COR-L47 (cell line): ENCODE measurements at regions not wholly inside any gene's neighbourhood (a gene's known extent, or its start where the extent isn't known, plus 50 kb on each side); places are given as distances from the start of the nearest gene placed in this dataset.

Experiments
- DNase-seq: peaks from one replicate; lab custom pipeline; 2025; lab: John Stamatoyannopoulos, UW

DNA sequence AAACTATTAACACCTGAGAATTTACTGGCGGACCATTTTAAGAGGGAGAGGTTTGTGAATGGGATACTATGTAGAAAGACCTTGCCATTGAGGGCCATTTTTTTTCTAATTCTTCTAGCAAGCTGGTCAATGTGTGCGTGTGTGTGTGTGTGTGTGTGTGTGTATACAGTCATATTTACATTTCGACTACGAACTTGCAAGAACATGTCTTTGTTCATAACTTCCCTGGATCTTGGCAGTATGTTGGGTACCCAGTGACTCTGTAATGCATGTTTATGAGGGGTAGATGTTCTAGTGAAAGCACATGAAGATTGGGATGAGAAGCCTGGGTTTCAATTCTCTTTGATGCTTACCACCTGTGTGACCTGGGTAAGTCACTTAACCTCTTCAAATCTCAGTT, 133.6 kb downstream of the UBE2E3 start:
- DNase-seq: no peak

DNA sequence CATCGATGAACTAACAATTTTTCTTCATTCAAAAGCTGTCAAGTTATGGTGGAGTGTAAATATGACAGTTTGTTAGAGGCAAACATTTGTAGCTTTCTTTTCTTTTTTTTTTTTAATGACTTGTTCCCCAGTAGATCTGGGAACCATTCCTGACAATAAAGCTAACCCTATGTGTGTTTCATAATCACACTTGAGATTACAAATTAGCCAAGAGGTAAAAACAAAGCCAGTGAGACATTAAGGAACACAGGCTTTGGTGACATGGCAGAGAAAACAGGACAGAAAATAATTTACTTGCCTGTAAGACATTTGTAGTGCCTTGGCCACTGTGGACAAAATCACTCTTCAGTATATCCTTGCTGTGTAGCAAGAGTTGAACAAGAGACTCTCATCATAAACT, 135.9 kb downstream of the UBE2E3 start:
- DNase-seq: no peak

DNA sequence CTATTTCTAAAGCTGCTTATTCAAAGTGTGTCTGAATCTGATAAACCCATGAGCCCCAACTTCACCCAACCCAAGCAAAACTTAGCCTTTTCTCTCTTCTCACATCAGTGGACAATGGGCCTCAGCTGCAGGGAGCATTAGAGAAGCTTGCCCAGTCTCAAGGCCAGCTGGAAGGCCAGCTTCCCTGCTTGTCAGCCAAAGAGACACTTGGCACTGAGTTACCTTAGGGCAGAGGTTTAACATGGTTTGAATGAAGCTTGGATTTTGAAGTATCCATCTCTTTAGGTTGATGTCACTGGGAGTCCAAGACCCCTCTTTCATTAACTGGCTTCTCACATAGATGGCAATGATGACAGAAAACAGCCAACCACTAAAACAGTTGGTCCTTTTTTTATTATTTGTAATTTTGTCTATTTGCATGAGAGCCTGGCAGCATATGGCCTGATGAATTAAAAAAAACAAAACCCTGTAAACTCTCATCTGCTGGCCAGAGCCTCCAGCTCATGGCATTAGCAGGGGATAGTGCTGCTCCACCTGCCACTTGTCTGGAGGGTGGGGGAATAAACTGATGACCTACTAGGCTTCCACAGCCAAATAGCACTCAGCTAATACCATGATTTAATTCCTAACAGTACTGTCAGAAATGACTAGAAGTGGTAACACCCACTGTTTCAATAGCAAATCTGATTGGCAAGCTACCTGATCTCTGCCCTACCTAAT, 137.0 kb downstream of the UBE2E3 start:
- no peak for DNase-seq

DNA sequence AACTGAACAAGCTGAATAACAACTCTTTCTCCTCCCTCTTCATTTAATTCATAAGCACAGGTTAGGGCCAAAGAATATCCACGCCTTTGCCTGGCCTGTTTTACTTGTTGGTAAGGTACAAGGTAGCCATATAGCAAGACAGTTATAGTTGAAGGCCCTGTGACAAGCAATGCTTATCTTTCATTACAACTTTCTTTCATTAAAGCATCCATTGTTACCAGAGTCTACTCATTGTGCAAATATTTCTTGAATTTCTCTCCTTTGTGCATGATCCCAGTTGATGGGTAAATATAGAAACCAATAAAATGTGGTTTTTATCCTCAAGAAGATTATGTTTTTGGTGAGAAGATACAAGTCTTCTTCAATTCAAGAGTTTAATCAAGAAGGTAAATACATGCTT, 140.2 kb downstream of the UBE2E3 start:
- no peak for DNase-seq

DNA sequence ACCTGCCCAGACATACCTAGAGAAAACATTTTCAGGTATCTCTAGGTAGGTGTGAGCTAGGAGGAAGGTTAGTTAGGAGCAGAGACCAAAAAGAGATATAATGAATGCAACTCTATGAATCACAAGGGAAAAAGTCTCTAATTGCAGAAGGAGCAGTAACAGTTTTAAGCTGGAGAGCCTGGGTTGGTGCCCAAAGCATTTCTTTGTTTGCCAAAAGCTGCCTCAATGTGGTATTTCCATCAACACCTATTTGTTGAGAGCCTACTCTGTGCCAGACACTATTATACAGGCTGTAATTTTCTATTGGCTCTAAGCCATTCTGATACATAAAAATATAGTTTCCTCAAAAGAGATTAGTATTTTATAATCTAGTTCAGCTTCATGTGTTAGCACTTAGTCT, 141.6 kb downstream of the UBE2E3 start:
- DNase-seq: no peak

DNA sequence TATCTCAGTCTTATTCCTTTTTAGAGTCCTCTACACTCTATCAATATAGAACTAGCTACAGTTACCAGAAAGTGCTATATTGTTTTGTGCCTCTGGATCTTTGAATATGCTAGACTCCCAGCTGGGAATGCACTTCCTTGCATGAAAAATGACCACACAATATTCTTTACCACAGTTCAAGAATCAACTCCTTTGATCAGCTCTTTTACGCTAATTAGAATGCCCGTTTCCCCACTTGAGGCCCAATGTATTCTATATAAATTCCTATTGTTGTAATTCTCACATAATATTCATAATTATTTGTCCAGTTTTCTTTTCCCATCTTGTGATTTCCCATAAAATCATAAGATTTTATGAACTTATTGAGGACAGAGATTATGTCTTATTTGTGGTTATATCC, 142.2 kb downstream of the UBE2E3 start:
- DNase-seq: no peak

DNA sequence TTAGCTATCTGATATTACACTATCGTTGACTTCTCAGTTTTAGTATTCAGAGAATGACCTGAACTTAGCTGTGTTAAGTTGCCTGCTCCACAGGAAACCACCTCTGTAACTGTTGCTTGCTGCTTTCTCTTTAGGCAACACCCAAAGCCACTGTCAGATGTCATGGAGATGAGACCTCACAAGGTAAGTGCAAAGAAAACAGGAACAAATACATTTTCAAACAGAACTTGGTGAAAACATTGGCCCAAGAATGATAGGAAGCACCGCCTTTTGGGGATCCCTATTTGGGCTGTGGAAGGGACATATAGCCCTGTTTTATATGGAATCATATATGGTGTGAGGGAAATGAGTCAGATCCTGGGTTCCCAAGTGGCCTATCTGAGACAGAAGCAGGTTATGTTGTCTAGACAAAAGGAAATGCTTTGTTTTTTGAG, 143.4 kb downstream of the UBE2E3 start:
- DNase-seq: no peak

DNA sequence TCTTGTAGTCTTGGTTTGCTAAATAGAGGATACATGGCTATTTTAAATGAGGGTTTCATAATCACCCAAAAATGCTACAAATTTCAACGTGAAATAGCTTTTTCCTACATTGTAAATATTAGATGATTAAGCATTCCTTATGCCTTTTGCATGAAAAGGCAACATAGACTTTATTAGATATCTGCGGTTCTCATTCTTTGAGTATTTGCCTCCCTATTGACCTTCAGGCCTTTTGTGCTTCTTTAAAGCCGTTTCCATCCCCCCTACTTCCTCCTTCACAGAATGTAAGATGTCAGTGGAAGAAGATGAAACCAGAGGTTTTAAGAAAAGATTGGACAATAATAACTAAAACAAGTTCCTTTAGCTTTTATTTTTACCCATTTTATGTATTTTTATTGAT, 144.1 kb downstream of the UBE2E3 start:
- no peak for DNase-seq

DNA sequence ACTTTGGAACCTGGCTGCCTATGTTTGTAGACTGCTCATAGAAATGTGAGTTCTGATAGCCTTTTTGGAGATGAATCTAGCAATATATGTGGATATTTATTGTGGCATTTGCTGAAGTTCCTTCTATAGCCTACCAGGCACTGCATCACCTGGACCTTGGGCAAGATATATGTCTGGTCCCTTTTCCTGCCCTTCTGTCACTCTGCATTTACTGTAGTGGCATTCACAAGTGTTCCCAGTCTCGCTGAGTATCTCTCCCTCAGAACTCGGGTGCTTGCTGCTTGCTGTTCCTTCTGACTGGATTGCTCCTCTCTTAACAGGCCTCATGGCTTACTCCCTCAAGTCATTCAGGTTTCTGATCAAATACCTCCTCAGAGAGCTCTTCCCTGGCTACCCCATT, 145.0 kb downstream of the UBE2E3 start:
- DNase-seq: no peak

DNA sequence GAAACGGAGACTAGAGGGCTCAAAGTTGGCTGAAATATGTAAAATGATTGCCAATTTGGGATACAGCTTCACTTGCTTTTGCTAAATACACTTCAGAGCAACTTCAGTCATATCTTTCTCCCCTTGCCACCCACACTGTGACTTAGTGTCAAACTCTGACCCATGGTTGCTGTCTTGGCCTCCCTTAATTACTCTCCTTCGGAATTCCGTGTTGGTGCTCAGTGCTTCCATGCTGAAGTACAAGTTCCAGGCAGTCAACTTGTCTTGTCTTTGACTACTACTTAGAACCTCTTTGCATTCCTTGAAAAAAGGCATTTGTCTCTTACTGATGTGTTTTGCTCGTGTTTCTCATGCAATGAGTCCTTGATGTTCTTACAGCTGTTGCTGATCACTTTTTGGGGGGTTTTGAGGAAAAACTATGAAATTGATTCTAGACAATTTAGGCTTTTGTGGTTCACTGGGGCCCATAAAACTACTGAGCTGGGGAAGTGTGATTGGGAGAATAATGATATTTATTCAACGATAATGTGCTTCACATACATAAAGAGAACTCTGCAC, 146.0 kb downstream of the UBE2E3 start:
- DNase-seq: no peak

DNA sequence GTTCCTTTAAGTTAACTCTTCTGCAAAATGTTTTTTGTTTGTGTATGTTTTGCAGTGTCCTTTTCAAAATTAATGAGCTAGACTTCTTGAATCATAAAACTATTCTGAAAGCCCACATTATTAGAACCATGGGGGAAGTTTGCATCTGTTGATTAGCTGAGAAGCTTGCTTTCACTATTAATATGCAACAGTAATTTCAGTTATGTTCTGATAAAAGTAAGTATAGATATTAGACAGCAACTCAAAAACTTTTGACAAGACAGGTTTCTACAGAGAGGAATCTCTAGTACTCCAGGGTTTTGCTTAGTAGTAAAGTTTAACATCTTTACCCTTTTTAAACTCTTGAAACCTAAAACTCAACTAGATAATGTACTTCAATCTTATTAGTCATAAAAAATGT, 147.8 kb downstream of the UBE2E3 start:
- no peak for DNase-seq

DNA sequence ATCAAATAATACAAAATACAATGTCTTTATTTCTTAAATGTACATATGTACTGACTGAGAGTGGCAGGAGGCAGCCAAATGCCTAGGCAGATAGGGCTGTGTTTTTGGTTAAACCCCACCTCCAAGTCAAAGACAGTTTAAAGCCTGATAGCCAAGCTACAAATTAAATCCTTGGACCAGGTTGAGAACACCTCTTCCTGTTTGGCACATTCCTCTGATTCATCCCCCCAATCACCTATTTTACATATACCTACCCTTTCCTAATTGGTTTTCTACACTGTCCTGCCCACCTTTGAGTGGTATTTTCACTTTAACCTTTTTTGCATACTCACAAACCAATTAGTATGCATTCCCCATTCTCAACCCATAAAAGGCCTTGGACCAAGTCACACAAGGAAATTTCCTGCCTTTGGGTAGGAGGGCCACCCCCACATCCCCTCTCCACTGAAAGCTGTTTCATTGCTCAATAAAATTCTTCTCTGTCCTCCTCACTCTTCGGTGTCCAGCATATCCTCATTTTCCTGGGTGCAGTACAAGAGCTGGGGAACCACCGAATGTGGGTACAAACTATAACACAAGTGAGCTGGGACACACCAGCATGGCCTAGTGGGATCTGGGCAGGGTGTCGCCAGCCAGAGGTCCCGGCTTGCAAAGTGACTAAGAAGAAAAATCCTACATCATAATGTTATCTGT, 149.1 kb downstream of the UBE2E3 start:
- DNase-seq: no peak

DNA sequence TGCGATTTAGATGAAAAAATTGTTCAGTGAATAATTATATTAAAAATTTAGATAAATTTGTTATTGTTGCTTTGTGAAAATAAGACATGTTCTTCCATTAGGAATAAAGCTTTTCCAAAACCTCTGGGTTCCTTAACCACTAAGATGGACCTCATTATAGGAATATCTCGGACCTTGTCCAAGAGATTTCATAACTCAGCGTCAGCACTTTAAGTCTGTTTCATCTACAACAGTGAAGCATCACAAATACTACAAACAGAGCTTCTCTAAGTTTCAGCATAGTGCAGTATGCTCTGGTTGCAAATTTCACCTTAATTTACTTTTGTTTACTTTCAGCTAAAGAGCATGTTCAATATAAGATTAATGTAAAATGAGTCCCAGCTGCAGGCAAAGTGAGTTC, 150.3 kb downstream of the UBE2E3 start:
- no peak for DNase-seq

DNA sequence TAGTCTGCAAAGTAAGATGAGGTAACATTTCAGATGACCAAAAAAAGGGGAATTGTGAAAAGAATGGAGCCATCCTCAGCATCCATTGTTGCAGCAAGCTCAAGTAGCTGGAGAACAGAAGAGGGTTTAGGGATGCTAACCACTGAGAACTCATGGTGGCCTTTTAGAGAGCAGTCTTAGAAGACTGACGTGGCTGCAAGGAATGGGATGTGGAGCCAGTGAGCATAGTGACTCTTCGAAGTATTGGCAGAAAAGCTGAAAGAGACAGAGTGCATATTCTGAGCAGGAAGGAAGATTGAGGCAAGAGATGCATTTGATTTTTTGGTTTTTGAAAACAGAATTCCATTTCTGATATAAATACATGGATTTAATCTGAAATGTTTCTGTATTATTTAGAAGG, 151.2 kb downstream of the UBE2E3 start:
- DNase-seq: no peak

DNA sequence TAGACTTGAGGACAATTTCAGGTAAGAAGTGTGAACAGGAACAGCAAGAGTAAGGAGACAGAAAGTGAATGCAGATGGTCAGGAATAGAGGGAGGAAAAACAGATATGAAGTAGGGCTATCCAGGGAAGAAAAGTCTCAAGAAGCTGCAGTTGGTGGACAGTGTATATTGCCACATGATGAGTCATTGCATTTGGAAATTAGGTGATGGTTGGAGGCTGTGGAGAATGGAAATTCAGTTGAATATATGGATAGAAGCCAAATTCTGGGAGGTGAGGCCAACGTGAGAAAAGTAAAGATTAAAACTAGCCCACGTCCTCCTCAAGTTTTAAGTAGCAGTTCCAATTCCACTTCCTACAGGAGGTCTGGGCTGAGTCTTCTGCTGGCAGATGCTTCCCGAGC, 158.4 kb downstream of the UBE2E3 start:
- DNase-seq: no peak

DNA sequence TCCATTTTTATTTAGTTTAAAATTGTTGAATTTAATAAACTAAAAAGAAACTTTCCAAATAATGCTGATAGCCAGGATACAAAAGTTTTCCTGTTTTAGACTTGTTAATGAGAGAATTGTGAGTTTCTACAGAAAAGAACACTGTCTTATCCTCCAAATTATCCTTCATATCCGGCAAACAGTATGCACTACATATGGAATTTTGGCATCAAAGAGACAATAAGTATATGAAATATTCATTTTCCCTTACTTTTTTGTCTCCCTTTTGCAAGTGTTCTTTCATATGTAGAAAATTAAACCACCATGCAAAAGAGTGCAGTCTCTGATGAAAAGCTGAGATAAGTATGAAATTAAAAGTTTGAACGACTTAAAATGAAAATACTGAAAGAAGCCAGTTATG, 159.4 kb downstream of the UBE2E3 start:
- DNase-seq: no peak

DNA sequence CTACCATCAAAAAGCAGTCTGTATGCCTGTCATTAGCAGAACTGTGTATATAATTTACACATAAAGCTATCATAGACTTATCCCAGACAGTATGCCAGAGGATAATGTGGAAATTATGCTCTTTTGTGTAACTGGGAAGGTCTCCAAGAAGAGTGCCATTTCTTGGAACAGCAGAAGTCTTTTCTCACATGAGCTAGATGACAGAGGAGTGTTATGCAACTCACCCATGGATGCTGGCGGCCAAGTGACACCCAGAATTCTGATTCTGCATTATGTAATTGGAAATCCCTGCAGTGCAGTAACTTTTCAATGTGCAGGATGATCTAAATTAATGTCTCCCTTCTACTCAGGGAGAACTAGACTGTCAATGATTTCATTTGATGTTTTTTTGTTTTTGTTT, 160.0 kb downstream of the UBE2E3 start:
- peak; percentile 92 for DNase-seq

DNA sequence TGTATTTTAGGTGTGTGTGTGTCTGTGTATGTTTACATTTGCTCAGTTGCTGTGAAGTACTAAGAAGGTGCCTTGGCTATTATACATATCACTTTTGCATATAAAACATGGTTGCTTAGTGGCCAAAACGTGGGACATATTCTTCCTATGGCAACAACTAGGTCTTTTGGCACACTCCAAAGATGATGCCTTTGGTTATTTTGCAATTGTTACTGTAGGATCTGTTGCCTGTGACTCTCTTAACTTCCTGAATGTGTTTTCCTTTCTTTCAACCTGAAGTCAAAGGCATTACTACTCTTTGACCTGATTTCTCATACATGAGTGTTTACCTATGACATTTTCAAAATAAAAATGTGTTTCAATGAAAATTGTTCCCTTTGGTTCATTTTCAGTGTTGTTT, 160.5 kb downstream of the UBE2E3 start:
- DNase-seq: no peak

DNA sequence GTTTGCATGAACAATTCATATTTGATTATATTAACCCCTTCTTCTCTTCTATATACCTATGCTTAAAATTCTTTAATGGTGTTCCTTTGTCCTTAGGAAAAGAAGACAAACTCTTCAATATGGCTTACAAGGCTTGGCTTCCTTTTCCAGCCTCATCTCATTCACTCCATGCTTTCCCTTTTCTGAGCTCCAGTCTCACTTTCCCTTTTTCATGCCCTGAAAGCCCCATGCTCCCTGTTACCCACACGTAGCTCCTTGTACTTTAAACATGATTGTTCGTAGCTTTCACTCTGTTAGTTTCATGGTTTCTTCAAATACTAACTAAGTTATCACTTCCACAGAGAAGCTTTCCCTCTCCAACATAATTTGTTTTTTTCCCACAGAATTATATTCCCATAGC, 161.3 kb downstream of the UBE2E3 start:
- no peak for DNase-seq

DNA sequence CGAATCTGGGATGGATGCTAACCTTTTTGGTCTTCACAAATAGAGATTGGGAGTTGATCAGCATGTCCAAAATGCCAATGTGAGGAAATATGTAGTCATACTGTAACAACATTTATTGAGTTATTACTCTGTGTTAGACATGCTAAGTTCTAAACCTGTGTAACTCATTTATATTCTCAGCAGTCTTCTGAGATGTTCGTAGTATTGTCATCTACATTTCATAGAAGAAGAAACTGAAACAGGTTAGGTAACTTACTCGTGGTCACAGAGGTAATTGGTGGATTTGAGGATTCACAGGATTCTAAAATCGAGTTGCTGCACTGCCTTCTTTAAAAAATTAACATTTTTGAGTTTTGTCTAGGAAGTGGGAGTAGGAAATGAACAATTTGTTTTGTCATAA, 162.1 kb downstream of the UBE2E3 start:
- DNase-seq: no peak

DNA sequence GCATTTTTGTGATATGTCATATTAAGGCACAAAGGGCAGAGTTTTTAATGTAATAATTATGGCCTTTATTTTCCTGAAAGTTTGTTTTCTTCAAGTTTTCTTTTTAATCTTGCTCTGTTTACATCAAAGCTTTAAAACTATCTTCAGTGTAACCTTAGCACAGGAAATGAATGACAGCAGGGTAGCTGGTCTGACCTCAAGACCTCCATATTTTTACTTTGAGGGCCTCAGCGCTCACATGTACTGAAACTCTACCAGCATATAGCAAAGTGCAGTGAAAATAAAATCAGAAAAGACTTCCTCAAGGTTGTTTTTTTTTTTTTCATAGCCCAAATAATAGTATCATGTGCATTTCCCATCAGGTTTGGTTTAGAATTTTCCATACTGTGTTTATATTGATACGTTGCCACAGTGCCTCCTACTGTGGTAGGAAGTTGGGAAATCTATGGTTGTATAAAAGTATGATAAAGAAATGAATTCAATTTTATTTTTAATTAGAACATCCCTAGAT, 163.4 kb downstream of the UBE2E3 start:
- DNase-seq: no peak

DNA sequence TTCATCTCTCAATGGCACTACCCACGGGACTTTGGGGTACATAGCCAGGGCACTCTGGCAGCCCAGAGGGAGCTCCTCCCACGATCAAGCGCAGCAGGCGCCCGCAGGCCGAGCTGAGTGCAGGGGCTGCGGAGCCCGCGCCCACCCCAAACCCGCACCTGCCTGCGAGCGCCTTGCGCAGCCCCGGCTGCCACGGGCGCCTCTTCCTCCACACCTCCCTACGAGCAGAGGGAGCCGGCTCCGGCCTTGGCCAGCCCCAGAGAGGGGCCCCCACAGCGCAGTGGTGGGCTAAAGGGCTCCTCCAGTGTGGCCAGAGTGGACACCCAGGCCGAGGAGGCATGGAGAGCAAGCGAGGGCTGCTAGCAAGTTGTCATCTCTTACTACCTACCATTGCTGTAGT, 165.2 kb downstream of the UBE2E3 start:
- DNase-seq: no peak

DNA sequence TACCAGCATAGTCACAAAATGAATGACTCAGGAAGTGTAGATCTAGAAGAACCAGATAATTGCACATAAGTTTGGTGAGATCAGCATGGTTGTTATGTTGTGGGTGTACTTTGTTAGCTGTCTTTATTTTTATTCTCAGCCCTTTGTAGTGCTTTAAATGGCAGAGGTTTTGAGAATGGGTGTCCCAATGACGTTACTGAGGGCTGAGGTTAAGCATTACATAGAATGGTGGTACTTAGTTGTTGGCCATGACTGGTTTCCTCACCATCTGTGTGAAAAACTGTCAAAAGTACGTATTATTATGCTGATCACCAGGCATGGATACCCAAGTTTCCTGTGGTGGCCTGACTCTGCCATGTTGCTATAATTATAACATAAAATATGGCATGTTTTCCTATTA, 165.8 kb downstream of the UBE2E3 start:
- no peak for DNase-seq
